ENCODE measurements at regions not wholly inside any gene's neighbourhood (a gene's known extent, or its start where the extent isn't known, plus 50 kb on each side); places are given as distances from the start of the nearest gene placed in this dataset.

DNA sequence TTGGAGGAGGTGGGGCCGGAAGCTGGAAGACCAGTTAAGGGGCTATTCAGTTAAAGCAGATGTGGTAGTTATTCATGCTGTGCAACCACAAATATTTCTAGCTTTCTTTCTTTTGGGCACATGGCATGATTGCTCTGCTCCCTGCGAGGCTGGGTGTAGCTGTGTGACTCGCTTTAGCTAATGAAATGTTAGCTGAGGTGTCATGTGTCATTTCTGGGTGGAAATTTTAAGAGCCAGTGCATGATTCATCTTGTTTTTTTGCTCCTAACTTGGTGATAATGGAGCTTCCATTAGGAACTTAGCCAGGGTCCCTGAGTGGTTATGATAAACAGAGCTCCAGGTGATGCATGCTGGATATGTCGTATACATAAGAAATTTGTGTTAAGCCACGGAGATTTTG lies 300.6 kb downstream of the SATB1 start:
- DNase-seq = no peak
- TF ChIP-seq GATA2 (CRISPR knock-in tag; IDR thresholded peaks at IDR 0.05) (no peak), MEF2A (IDR thresholded peaks at IDR 0.05; ENCODE audit: borderline replicate concordance, low read depth) (no peak), FOXJ3 (CRISPR knock-in tag; IDR thresholded peaks at IDR 0.05) (no peak), RCOR1 (IDR thresholded peaks at IDR 0.05; ENCODE audit: low read length) (no peak), FOSL2 (IDR thresholded peaks at IDR 0.05; ENCODE audit: borderline replicate concordance, low read depth) (peak; percentile 52; the same call in 1 of the 2 replicates), TEAD4 (IDR thresholded peaks at IDR 0.05; ENCODE audit: borderline replicate concordance, insufficient read depth) (no peak), ELF1 (IDR thresholded peaks at IDR 0.05) (no peak), NFIC (IDR thresholded peaks at IDR 0.05; ENCODE audit: borderline replicate concordance) (peak; percentile 34; the same call in 1 of the 2 replicates), POLR2AphosphoS5 (IDR thresholded peaks at IDR 0.05; ENCODE audit: low read depth, low read length) (no peak), EP300 (IDR thresholded peaks at IDR 0.05; ENCODE audit: borderline replicate concordance in 1 of 2, low read depth in 1 of 2, low read length in 1 of 2) (0 out of 4 replicates have a peak, but pooled peaks of 1 of the 2 experiments have one; percentile 16), CHD2 (IDR thresholded peaks at IDR 0.05; ENCODE audit: low read length, partially characterized antibody) (no peak), JUND (IDR thresholded peaks at IDR 0.05) (peak; percentile 45), IRF3 (IDR thresholded peaks at IDR 0.05; ENCODE audit: low read depth, low read length) (no peak), PBX3 (IDR thresholded peaks at IDR 0.05) (0 out of 2 replicates have a peak, but pooled peaks have one; percentile 10), YY1 (IDR thresholded peaks at IDR 0.05; ENCODE audit: low read depth) (no peak), RAD21 (IDR thresholded peaks at IDR 0.05; ENCODE audit: low read length) (no peak), ZBTB33 (IDR thresholded peaks at IDR 0.05; ENCODE audit: borderline replicate concordance, low read depth) (no peak), FOXM1 (IDR thresholded peaks at IDR 0.05; ENCODE audit: low read depth) (no peak)
- TF ChIP-seq, protein P1, sequence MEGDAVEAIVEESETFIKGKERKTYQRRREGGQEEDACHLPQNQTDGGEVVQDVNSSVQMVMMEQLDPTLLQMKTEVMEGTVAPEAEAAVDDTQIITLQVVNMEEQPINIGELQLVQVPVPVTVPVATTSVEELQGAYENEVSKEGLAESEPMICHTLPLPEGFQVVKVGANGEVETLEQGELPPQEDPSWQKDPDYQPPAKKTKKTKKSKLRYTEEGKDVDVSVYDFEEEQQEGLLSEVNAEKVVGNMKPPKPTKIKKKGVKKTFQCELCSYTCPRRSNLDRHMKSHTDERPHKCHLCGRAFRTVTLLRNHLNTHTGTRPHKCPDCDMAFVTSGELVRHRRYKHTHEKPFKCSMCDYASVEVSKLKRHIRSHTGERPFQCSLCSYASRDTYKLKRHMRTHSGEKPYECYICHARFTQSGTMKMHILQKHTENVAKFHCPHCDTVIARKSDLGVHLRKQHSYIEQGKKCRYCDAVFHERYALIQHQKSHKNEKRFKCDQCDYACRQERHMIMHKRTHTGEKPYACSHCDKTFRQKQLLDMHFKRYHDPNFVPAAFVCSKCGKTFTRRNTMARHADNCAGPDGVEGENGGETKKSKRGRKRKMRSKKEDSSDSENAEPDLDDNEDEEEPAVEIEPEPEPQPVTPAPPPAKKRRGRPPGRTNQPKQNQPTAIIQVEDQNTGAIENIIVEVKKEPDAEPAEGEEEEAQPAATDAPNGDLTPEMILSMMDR (IDR thresholded peaks at IDR 0.05) = no peak
- TF ChIP-seq, protein P2, sequence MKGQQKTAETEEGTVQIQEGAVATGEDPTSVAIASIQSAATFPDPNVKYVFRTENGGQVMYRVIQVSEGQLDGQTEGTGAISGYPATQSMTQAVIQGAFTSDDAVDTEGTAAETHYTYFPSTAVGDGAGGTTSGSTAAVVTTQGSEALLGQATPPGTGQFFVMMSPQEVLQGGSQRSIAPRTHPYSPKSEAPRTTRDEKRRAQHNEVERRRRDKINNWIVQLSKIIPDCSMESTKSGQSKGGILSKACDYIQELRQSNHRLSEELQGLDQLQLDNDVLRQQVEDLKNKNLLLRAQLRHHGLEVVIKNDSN (IDR thresholded peaks at IDR 0.05; ENCODE audit: borderline replicate concordance, low read depth) = no peak; the same call in 1 of the 2 replicates
- TF ChIP-seq, protein P3, sequence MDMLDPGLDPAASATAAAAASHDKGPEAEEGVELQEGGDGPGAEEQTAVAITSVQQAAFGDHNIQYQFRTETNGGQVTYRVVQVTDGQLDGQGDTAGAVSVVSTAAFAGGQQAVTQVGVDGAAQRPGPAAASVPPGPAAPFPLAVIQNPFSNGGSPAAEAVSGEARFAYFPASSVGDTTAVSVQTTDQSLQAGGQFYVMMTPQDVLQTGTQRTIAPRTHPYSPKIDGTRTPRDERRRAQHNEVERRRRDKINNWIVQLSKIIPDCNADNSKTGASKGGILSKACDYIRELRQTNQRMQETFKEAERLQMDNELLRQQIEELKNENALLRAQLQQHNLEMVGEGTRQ (IDR thresholded peaks at IDR 0.05; ENCODE audit: borderline replicate concordance, low read depth, low read length) = no peak
- TF ChIP-seq, protein P4, sequence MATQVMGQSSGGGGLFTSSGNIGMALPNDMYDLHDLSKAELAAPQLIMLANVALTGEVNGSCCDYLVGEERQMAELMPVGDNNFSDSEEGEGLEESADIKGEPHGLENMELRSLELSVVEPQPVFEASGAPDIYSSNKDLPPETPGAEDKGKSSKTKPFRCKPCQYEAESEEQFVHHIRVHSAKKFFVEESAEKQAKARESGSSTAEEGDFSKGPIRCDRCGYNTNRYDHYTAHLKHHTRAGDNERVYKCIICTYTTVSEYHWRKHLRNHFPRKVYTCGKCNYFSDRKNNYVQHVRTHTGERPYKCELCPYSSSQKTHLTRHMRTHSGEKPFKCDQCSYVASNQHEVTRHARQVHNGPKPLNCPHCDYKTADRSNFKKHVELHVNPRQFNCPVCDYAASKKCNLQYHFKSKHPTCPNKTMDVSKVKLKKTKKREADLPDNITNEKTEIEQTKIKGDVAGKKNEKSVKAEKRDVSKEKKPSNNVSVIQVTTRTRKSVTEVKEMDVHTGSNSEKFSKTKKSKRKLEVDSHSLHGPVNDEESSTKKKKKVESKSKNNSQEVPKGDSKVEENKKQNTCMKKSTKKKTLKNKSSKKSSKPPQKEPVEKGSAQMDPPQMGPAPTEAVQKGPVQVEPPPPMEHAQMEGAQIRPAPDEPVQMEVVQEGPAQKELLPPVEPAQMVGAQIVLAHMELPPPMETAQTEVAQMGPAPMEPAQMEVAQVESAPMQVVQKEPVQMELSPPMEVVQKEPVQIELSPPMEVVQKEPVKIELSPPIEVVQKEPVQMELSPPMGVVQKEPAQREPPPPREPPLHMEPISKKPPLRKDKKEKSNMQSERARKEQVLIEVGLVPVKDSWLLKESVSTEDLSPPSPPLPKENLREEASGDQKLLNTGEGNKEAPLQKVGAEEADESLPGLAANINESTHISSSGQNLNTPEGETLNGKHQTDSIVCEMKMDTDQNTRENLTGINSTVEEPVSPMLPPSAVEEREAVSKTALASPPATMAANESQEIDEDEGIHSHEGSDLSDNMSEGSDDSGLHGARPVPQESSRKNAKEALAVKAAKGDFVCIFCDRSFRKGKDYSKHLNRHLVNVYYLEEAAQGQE (IDR thresholded peaks at IDR 0.05; ENCODE audit: low read depth, low read length) = no peak

More for the DNA sequence above, 300.6 kb downstream of the SATB1 start:
- Histone ChIP-seq H3K9me3 (peaks cover 5% of the 10 kb centered on the region; the same call in 1 of the 2 replicates), H3K36me3 (replicated peaks in 1 of 2; ENCODE audit: control insufficient read depth in 1 of 2, insufficient read depth in 2 of 2, low read length in 1 of 2) (no peaks in the 10 kb centered on the region), H3K9me2 (no peaks in the 10 kb centered on the region), H3K27me3 (ENCODE audit: insufficient read depth) (no peaks in the 10 kb centered on the region), H3K4me1 (ENCODE audit: control insufficient read depth in 1 of 2, insufficient read depth in 2 of 2, low read depth in 1 of 2, low read length in 1 of 2) (peaks cover 0 to 20% of the 10 kb centered on the region in 2 experiments; a peak in 3 of 4 replicates), H3K9ac (no peak overlapping the region), H3K27ac (ENCODE audit: low read depth in 2 of 2, low read length in 1 of 2) (no peak overlapping the region; a peak in 1 of 4 replicates), H3K4me3 (ENCODE audit: low read depth in 2 of 2, low read length in 1 of 2) (no peak overlapping the region), H3F3A (replicated peaks; ENCODE audit: insufficient read depth) (no peaks in the 10 kb centered on the region), H4K20me1 (ENCODE audit: insufficient read depth) (no peaks in the 10 kb centered on the region), H3K79me2 (ENCODE audit: insufficient read depth) (no peaks in the 10 kb centered on the region), H2AFZ (ENCODE audit: low read depth) (no peak overlapping the region), H3K4me2 (no peak overlapping the region)
- ChIA-PET POLR2A (no interaction called here), CTCF (interaction anchor here (1.6 to 3.8 kb wide), 2 partner anchors 11 to 265 kb away, joined by 6 to 17 read pairs; no protein-coding TSS in a partner anchor)
- WGBS (ENCODE audit: low lambda C conversion rate) = 65% methylated on average over 5 of the region's 5 CpGs

Measured in SK-N-SH (cell line).